ENCODE measurements at regions not wholly inside any gene's neighbourhood (a gene's known extent, or its start where the extent isn't known, plus 50 kb on each side); places are given as distances from the start of the nearest gene placed in this dataset.

DNA sequence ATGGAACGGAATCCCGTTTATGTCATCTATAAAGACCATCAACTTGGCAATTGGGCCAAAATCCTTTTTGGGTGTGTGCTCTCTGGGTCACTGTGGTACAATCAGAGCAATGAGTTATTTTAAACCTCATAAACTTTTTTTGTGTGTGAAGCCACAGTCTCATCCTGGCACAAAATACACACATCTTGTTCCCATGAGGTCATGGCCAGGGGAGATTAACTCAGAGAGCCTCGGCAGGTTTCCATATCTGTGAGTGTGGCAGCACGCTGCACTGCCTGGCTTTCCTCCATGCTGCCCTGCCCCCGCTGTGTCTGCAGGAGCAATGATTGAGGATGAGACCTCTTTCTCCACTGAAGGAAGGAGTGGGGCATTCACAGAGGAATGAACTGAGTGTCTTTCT, 54.0 kb upstream of the DLG1 start:
- no peak for TF ChIP-seq POLR2A (IDR thresholded peaks at IDR 0.05)
- peak; percentile 88 for TF ChIP-seq POLR2AphosphoS5 (IDR thresholded peaks at IDR 0.05)
- TF ChIP-seq, protein P1, sequence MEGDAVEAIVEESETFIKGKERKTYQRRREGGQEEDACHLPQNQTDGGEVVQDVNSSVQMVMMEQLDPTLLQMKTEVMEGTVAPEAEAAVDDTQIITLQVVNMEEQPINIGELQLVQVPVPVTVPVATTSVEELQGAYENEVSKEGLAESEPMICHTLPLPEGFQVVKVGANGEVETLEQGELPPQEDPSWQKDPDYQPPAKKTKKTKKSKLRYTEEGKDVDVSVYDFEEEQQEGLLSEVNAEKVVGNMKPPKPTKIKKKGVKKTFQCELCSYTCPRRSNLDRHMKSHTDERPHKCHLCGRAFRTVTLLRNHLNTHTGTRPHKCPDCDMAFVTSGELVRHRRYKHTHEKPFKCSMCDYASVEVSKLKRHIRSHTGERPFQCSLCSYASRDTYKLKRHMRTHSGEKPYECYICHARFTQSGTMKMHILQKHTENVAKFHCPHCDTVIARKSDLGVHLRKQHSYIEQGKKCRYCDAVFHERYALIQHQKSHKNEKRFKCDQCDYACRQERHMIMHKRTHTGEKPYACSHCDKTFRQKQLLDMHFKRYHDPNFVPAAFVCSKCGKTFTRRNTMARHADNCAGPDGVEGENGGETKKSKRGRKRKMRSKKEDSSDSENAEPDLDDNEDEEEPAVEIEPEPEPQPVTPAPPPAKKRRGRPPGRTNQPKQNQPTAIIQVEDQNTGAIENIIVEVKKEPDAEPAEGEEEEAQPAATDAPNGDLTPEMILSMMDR (IDR thresholded peaks at IDR 0.05), result no peak
